ENCODE measurements at regions not wholly inside any gene's neighbourhood (a gene's known extent, or its start where the extent isn't known, plus 50 kb on each side); places are given as distances from the start of the nearest gene placed in this dataset.

- TF ChIP-seq POLR2A (IDR thresholded peaks at IDR 0.05) (no peak), CTCF (IDR thresholded peaks at IDR 0.05 in 8 of 11, conservative IDR thresholded peaks at IDR 0.05 in 3 of 11) (no peak), POLR2AphosphoS5 (IDR thresholded peaks at IDR 0.05) (no peak)
These were observed 94.9 kb upstream of the PDE4D start for GRCh38 chr5:59988396-59988795.

Data from spleen (tissue), 7 donors.